ENCODE measurements at regions not wholly inside any gene's neighbourhood (a gene's known extent, or its start where the extent isn't known, plus 50 kb on each side); places are given as distances from the start of the nearest gene placed in this dataset.
"Not testable (repeated sequence)": the region's sequence is repeated elsewhere in the genome, so short reads cannot be mapped to it uniquely, and the experiment has no call there.

GRCh38 chr6:121771937-121772720 lies 336.7 kb downstream of the GJA1 start:
- DNase-seq = no peak

GRCh38 chr6:121776054-121776453 lies 340.6 kb downstream of the GJA1 start:
- DNase-seq = no peak

- DNase-seq = no peak
Measured at GRCh38 chr6:121780325-121781321, 345.2 kb downstream of the GJA1 start.

GRCh38 chr6:121791396-121792315 lies 356.2 kb downstream of the GJA1 start:
- DNase-seq = no peak

GRCh38 chr6:121794630-121795029 lies 359.2 kb downstream of the GJA1 start:
- DNase-seq = no peak

- not testable (repeated sequence) for DNase-seq
Measured at GRCh38 chr6:121797598-121797997, 362.2 kb downstream of the GJA1 start.

- not testable (repeated sequence) for DNase-seq
Measured at GRCh38 chr6:121798126-121798525, 362.7 kb downstream of the GJA1 start.

GRCh38 chr6:121799574-121799973 lies 364.1 kb downstream of the GJA1 start:
- DNase-seq = no peak

- DNase-seq = no peak
Measured at GRCh38 chr6:121800047-121800446, 364.6 kb downstream of the GJA1 start.

GRCh38 chr6:121806116-121806515 lies 370.7 kb downstream of the GJA1 start:
- DNase-seq = no peak

GRCh38 chr6:121809211-121809610 lies 373.8 kb downstream of the GJA1 start:
- no peak for DNase-seq

- no peak for DNase-seq
Measured at GRCh38 chr6:121810158-121811032, 374.9 kb downstream of the GJA1 start.

GRCh38 chr6:121811106-121811505 lies 375.7 kb downstream of the GJA1 start:
- no peak for DNase-seq

GRCh38 chr6:121816361-121816760 lies 380.9 kb downstream of the GJA1 start:
- no peak for DNase-seq

- no peak for DNase-seq
Measured at GRCh38 chr6:121816906-121817540, 381.6 kb downstream of the GJA1 start.

- no peak for DNase-seq
Measured at GRCh38 chr6:121823437-121823851, 388.0 kb downstream of the GJA1 start.

GRCh38 chr6:121826156-121826810 lies 390.8 kb downstream of the GJA1 start:
- DNase-seq = no peak

GRCh38 chr6:121828146-121828886 lies 392.9 kb downstream of the GJA1 start:
- no peak for DNase-seq

- no peak for DNase-seq
Measured at GRCh38 chr6:121830736-121831135, 395.3 kb downstream of the GJA1 start.

- no peak for DNase-seq
Measured at GRCh38 chr6:121835662-121836061, 400.2 kb downstream of the GJA1 start.

Measured in DMS79 (cell line).